H1 (cell line): ENCODE measurements at regions not wholly inside any gene's neighbourhood (a gene's known extent, or its start where the extent isn't known, plus 50 kb on each side); places are given as distances from the start of the nearest gene placed in this dataset.

Source experiments
- BACH1 ChIP-seq: IDR thresholded peaks from 2 replicates; pipeline ENCODE4 v1.6.1; 2012; ENCODE audit warnings: low read length, improper control_type of control experiment
- RXRA ChIP-seq: IDR thresholded peaks from 2 replicates; pipeline ENCODE4 v1.6.1; 2011; ENCODE audit warnings: low read depth, mild to moderate bottlenecking, low read length, moderate library complexity; ENCODE audit not compliant: insufficient read depth

DNA sequence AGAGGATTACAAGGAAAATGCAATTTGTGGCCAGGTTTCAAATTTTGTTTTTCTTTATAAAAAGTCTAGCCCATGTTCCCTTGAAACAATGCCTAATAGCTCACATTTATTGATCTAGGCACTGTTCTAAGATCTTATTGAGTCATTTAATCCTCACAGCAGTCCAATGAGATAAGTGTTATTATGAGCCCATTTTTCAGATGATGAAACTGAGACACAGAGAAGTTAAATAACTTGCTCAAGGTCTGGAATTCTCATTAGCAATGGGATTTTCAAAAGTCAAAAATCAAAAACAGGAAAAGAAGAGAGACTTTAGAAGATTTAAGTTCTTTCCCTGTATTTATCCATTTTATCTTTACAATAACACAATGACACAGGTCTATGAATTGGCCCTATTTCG lies 90.0 kb upstream of the COL6A5 start (continued):
- TF ChIP-seq RXRA (no peak), BACH1 (no peak)
